H7 (cell line): ENCODE measurements at regions not wholly inside any gene's neighbourhood (a gene's known extent, or its start where the extent isn't known, plus 50 kb on each side); places are given as distances from the start of the nearest gene placed in this dataset.
A peak's percentile ranks its signal among the peaks of the same experiment; 100 is the strongest.

Source experiments
- DNase-seq: peaks from one replicate; pipeline ENCODE4 v3.0.0; 2012
- H3K27me3 ChIP-seq: 2 replicates; pipeline ENCODE4 v1.6.0; 2011; ENCODE audit warnings: mild to moderate bottlenecking, low read length; ENCODE audit not compliant: control insufficient read depth, insufficient read depth
- H3K36me3 ChIP-seq: replicated peaks from 2 replicates; pipeline ENCODE4 v1.5.1; 2011; ENCODE audit warnings: low read length; ENCODE audit not compliant: control insufficient read depth, insufficient read depth
- H3K4me3 ChIP-seq: 2 replicates; pipeline ENCODE4 v1.5.1; 2011; ENCODE audit warnings: low read depth, mild to moderate bottlenecking, control low read depth, low read length, moderate library complexity; ENCODE audit not compliant: insufficient read depth

DNA sequence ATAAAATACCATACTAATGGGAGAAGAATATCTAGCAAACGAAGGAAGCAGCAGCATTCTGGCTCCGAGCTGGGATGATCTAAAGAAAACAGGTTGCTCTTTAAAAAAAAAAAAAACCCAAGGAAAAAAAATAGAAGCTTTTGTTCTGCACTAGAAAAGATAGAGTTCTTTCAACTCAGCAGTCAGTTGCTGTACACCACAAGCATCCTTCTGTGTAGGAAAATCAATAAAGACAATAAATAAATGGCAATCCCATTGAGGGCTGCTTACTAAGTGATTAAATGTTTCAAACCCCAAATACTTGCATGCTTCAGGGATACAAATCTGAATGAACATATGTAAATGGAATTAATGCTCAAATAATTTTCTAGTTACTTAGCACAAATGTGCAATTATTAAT is 207.1 kb downstream of the TEX36 start:
- Histone ChIP-seq H3K36me3 (no peaks in the 10 kb centered on the region), H3K27me3 (no peaks in the 10 kb centered on the region), H3K4me3 (no peak overlapping the region)
- no peak for DNase-seq

DNA sequence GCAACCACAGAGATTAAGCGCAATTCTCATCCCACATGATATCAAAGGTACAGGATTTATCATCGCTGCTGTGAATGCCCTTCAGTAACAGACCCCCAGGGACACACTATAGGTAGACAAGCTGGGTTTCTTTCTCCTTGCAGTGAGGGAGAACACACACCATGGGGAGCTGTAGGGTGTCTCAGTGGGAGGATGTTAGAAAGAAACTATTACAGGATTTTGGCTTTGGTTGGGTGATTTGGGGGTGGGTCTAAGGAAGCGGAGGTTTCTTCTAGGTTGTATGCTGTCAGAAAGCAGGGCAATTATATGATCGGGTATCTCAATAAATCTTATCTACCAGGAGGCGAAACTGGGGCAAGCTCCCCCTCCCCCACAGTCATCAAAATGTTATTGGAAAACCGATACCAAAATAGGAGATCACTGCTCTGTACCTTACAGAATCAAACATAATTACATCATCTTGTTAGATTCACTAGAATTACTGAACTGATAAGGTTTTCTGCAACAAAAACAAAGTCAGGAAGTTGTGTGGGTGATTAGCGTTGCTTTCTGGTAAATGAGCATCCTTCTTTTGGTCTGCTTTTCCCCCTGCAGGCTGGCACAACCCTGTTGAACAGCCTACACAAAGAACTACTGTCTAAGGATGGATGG is 209.7 kb downstream of the TEX36 start:
- DNase-seq: no peak
- Histone ChIP-seq H3K4me3 (no peak overlapping the region), H3K27me3 (no peaks in the 10 kb centered on the region), H3K36me3 (no peaks in the 10 kb centered on the region)

DNA sequence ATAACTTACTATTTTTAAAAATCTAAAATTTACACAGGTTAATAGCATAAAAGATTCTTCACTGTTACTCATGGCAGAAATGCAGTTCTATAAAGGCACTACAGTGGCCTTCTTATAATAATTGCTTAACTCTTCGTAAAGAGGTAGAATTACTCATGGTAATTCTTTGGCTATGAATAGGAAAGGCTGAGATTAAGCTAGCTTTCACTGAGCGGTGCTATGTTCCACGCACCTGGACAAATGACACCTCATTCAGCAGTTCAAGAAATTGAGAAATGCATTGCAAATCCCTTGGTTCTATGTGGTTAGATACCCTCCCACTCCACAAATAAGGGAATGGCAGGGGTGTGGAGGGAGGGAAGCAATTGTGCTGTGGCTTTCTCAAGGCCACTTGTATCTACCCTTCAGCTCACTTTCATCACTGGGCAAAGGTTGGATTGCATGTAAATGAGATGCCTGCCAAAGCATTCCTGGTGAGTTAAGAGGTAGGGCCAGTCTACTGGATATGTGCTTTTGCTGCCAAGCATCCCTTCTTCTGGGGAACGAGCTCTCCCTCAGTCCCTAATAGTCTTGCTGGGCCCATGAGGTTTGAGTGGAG is 210.9 kb downstream of the TEX36 start:
- Histone ChIP-seq H3K27me3 (no peaks in the 10 kb centered on the region), H3K36me3 (no peaks in the 10 kb centered on the region)
- DNase-seq: no peak

DNA sequence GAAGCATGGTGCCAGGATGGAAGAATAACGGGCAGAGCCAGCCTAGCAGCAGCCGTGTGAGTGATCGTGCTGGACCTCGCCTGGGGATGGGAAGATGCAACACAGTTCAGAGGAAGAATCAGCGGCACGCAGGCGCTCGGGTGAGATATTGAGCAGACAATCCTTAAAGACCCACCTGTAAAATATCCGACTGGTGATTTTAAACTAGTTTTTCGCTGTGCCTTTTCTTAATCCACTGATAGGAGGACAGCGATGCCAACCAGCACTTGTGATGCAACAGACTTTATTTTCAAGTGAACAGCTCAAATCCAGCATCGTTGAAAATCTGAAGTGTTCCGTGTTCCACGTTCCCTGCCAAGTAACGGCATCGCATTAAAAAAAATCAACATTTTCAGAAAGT is 214.7 kb downstream of the TEX36 start:
- no peaks in the 10 kb centered on the region for H3K27me3 ChIP-seq
- H3K4me3 ChIP-seq: no peak overlapping the region
- DNase-seq: no peak
- no peaks in the 10 kb centered on the region for H3K36me3 ChIP-seq

More for the DNA sequence above, 210.9 kb downstream of the TEX36 start:
- H3K4me3 ChIP-seq: no peak overlapping the region

DNA sequence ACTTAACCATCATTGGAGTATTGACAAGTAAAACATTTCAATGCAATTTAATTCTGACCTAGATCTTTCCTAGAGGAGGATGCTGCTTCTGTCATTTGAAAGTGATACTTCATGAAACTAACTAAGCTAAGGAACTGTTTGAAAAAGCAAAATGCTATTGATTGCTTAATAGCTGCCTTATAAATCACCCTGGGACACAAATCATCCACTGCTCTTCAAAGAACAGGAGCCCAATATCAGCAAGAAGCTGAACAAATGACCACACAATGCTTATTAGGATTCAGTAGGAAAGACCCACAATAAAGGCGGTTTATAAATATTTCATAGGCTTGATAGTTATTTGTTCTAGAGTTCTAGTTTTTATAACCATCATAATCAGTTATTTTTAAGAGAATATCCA is 216.3 kb downstream of the TEX36 start:
- Histone ChIP-seq H3K36me3 (no peaks in the 10 kb centered on the region), H3K27me3 (no peaks in the 10 kb centered on the region), H3K4me3 (no peak overlapping the region)
- DNase-seq: no peak

DNA sequence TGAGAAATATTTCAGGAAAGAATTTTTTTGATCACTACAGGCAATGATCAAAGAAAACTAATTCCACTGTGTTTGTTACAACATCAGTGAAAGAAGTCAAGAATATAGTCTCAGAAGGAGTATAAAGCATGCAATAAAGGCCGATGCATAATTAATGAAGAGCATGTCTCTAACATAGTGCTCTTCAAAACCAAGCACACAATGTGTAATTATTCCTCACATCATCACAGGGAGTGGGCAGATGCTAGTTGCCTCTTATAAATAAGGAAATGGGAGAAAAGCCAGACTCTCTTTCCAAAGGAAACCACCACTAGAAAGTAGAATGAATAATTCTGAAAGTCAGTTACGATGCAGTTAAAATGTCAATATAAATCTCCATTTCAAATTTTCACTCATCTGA is 220.1 kb downstream of the TEX36 start:
- no peak overlapping the region for H3K4me3 ChIP-seq
- H3K36me3 ChIP-seq: no peaks in the 10 kb centered on the region
- H3K27me3 ChIP-seq: no peaks in the 10 kb centered on the region
- no peak for DNase-seq

DNA sequence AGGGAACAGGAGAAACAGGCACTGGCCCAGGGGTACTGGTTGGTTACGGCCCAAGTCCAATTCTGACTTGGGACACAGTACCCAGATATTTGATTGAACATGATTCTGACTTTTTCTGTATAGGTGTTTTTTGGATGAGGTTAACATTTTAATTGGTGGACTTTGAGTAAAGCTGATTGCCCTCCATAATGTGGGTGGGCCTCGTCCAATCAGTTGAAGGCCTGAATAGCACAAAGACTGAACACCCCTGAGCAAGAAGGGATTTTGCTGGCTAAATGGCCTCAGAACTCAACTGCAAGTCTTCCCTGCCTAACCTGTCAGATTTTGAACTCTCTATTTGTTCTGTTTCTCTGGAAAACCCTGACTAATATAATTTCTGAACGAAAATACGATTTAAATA is 222.6 kb downstream of the TEX36 start:
- no peaks in the 10 kb centered on the region for H3K27me3 ChIP-seq
- H3K4me3 ChIP-seq: no peak overlapping the region
- no peaks in the 10 kb centered on the region for H3K36me3 ChIP-seq
- no peak for DNase-seq

DNA sequence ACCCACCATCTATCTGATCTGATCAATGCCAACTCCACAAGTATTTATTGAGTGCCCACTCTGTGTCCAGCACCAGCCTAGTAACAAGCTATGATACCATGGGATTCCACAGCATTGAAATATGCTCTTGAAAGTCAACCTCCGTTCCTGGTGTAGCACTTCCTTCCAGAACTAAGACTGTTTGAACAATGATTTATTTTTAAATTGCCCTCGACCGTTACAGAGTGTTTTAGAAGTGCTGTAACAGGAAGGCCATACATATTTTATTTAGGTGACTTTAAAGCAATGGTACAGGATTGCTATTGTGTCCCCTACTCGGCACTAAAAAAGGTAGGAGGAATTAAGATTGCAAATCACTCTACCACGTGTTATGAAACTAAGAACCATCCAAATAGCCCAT is 225.6 kb downstream of the TEX36 start:
- Histone ChIP-seq H3K36me3 (no peaks in the 10 kb centered on the region), H3K27me3 (no peaks in the 10 kb centered on the region), H3K4me3 (no peak overlapping the region)
- DNase-seq: no peak

DNA sequence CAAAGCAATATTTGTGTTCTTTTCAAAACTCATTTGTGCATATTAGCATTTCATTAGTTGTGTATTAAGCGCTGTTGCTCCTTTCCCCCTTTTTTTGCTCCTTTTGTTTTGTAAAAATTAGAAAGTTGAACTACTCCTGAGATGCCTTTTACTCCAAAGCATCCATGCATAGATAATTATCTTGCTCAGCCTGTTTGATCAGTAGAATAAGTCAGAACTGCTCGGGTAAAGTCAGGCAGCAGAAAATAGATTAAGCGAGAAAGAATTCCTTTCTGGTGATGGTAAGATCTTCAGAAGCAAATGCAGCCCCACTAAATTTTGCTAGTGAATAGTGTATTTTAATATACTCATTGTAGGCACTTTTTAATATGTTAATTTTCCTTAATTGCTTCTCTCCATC is 227.1 kb downstream of the TEX36 start:
- H3K27me3 ChIP-seq: no peaks in the 10 kb centered on the region
- H3K4me3 ChIP-seq: no peak overlapping the region
- DNase-seq: no peak
- H3K36me3 ChIP-seq: no peaks in the 10 kb centered on the region

DNA sequence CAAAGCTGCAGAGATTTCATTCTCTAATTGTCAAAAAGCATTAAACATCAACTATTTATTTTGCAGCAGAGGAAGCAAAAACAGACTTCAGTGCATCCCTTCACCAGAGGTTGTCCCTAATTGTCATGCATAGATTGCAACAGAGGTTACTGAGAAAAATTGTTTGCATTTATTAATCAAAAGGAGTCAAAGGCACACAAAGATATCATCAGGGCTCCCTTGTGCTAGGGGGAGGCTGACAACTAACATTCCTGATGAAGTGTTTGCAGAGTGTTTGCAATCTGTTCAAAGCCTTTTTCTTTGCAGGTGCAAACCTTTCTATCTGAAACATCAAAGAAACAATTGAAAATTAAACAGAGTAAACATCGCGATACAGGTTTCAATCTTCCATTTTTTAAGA is 227.5 kb downstream of the TEX36 start:
- Histone ChIP-seq H3K4me3 (no peak overlapping the region), H3K36me3 (no peaks in the 10 kb centered on the region), H3K27me3 (no peaks in the 10 kb centered on the region)
- DNase-seq: no peak

DNA sequence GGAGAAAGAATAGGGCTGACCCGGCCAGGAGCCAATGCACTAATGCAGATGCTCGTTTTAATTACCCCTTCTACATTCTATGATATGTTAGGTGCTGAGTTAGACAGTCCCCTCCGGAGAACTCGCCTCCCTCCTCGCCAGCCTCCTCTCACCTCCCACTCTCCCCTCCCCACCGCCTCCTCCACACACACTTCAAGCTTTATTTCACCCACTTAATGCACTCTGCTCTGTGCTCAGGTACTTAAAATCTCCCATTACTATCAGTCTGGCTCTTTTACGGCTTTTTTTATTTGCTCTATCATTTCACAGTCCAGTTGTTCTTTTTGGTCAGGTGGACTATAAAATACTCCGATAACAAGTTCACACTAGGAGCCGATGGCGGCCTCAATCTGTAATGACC is 231.6 kb downstream of the TEX36 start:
- no peak for DNase-seq
- Histone ChIP-seq H3K27me3 (no peaks in the 10 kb centered on the region), H3K4me3 (no peak overlapping the region), H3K36me3 (no peaks in the 10 kb centered on the region)

DNA sequence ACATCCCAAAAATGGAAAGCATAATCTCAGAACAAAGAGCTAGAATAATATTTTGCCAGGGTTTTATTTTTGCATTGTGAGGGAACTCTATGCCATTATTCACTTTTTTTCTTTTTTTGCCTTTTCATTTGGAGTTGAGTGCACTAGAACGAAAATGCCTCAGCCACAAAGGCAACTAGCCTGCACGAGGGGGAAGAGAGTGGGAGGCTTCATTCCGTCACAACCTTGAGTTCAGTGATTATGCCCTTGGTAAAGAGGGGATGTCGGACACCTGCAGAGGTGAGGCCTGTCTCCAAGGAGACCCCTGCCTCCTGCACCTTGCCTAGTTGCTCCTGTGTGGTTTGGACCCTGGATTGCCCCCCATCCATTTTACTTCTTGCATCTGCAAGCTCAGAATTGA is 232.7 kb downstream of the TEX36 start:
- DNase-seq: no peak

DNA sequence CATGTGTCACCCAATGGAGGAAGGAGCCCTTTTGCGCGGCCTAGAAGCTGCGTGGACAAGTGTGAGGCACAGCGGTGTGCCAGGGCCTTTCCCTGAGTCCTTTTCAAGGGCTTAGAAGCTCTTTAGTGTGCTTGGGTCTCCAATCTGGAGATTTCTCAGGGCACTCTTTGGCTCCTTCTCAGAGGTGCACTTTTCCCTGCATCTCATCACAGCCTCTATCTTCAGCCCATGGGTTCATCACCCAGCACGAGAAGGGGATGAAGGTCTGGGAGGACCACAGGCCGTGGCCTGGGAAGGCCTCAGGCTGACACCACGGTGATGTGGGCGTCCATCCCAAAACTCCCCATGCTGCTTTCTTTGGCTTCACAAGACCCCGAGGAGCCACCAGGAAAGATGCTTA is 233.4 kb downstream of the TEX36 start:
- Histone ChIP-seq H3K4me3 (no peak overlapping the region), H3K27me3 (no peaks in the 10 kb centered on the region), H3K36me3 (no peaks in the 10 kb centered on the region)
- DNase-seq: no peak

More for the DNA sequence above, 232.7 kb downstream of the TEX36 start:
- no peaks in the 10 kb centered on the region for H3K27me3 ChIP-seq
- no peaks in the 10 kb centered on the region for H3K36me3 ChIP-seq
- H3K4me3 ChIP-seq: no peak overlapping the region

DNA sequence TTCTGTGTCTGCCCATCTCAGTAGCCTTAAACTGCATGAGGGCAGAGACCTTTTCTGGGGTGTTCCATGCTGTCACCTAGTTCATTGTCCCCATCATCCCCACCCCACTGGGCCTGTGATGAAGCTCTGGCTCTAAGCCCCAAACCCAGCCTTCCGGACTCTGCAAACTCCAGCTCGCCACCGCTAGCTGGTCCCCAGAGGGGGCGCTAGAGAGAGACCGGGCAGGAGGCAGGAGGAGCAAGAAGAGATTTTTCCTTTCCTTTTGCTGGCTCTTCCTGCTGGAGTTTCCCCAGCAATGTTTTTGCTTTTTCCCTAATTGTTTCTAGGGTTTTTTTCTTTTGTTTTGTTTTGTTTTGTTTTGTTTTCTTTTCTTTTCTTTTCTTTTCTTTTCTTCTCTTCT is 234.4 kb downstream of the TEX36 start:
- Histone ChIP-seq H3K27me3 (no peaks in the 10 kb centered on the region), H3K36me3 (no peaks in the 10 kb centered on the region), H3K4me3 (no peak overlapping the region)
- DNase-seq: peak; percentile 74

DNA sequence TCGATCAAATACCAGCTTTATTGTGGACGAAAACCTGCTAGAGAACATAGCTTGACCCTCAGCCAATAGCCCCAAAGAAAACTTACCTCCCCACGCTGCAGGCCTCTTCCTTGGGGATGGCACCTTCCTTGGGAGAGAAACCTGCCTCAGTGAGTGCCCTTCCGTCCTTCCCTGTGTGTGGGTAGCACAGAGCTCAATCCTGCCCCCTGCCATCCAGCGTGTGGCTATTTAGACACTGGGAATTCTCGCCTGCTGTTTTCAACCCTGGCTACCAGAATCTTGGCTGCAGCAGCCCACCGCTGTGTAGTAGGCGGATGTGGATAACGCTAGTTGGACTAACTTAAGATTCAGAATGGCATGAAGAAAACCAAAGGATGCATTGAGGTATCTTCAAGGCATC is 238.2 kb downstream of the TEX36 start:
- DNase-seq: peak; percentile 47
- H3K36me3 ChIP-seq: no peaks in the 10 kb centered on the region
- H3K27me3 ChIP-seq: no peaks in the 10 kb centered on the region
- no peak overlapping the region for H3K4me3 ChIP-seq
